ENCODE measurements at regions not wholly inside any gene's neighbourhood (a gene's known extent, or its start where the extent isn't known, plus 50 kb on each side); places are given as distances from the start of the nearest gene placed in this dataset.
"Not testable (repeated sequence)": the region's sequence is repeated elsewhere in the genome, so short reads cannot be mapped to it uniquely, and the experiment has no call there.

GRCh38 chr15:39261397-39262183 lies 319.3 kb upstream of the THBS1 start:
- not testable (repeated sequence) for TF ChIP-seq CTCF (IDR thresholded peaks at IDR 0.05; ENCODE audit: insufficient read depth, low read depth, low read length); EZH2 (IDR thresholded peaks at IDR 0.05; ENCODE audit: insufficient read depth, low read length)
